ENCODE measurements at regions not wholly inside any gene's neighbourhood (a gene's known extent, or its start where the extent isn't known, plus 50 kb on each side); places are given as distances from the start of the nearest gene placed in this dataset.

- no peak for TF ChIP-seq TAF1 (conservative IDR thresholded peaks at IDR 0.05)
- TF ChIP-seq EGR1 (IDR thresholded peaks at IDR 0.05; ENCODE audit: low read depth in 2 of 2) = no peak
- no peak for TF ChIP-seq CTCF (IDR thresholded peaks at IDR 0.05; ENCODE audit: low read depth, low read length, missing input control)
- TF ChIP-seq FOXA1 (IDR thresholded peaks at IDR 0.05) = no peak
Observed at GRCh38 chr5:124849774-124850173, 103.3 kb upstream of the ZNF608 start.

Measured in liver (tissue), 3 donors.